Mesenchymal stem cell (in vitro differentiated cells and primary cell): ENCODE measurements at regions not wholly inside any gene's neighbourhood (a gene's known extent, or its start where the extent isn't known, plus 50 kb on each side); places are given as distances from the start of the nearest gene placed in this dataset.

Experiments
- DNase-seq: peaks from one replicate; pipeline ENCODE4 v3.0.0-alpha.2; 2013
- H2AFZ ChIP-seq: one replicate; pipeline ENCODE4 v1.6.1; 2013; ENCODE audit warnings: low read depth, mild to moderate bottlenecking, control low read depth, inconsistent platforms, low read length, moderate library complexity
- H2AK5ac ChIP-seq: 2 replicates; pipeline ENCODE4 v1.6.1; 2013; ENCODE audit warnings: low read length, moderate library complexity, mild to moderate bottlenecking, inconsistent platforms; ENCODE audit not compliant: severe bottlenecking
- H2BK120ac ChIP-seq: one replicate; pipeline ENCODE4 v1.6.1; 2013; ENCODE audit warnings: low read depth, mild to moderate bottlenecking, inconsistent platforms, low read length, moderate library complexity
- H2BK12ac ChIP-seq, 2 experiments: one replicate each; pipeline ENCODE4 v1.6.1; 2013; ENCODE audit warnings: inconsistent platforms in 2 of 2, low read length in 2 of 2, mild to moderate bottlenecking in 2 of 2, moderate library complexity in 2 of 2, control low read depth in 1 of 2
- H2BK15ac ChIP-seq: one replicate; pipeline ENCODE4 v1.6.1; 2013; ENCODE audit warnings: mild to moderate bottlenecking, low read depth, inconsistent platforms; ENCODE audit not compliant: poor library complexity, severe bottlenecking
- H2BK5ac ChIP-seq: 2 replicates; pipeline ENCODE4 v1.6.1; 2013; ENCODE audit warnings: low read depth, mild to moderate bottlenecking, low read length, control low read depth, inconsistent platforms; ENCODE audit not compliant: poor library complexity, severe bottlenecking
- H3K14ac ChIP-seq, 2 experiments: one replicate each; pipeline ENCODE4 v1.6.1; 2013; ENCODE audit warnings: inconsistent platforms in 2 of 2, low read length in 2 of 2, control low read depth in 1 of 2, mild to moderate bottlenecking in 1 of 2, moderate library complexity in 1 of 2
- H3K18ac ChIP-seq, 2 experiments: one replicate each; pipeline ENCODE4 v1.6.1; 2013; ENCODE audit warnings: inconsistent platforms in 2 of 2, low read length in 2 of 2, control low read depth in 1 of 2, low read depth in 1 of 2, mild to moderate bottlenecking in 1 of 2
- H3K23ac ChIP-seq, 2 experiments: one replicate each; pipeline ENCODE4 v1.6.1; 2013; ENCODE audit warnings: inconsistent platforms in 2 of 2, low read length in 2 of 2, mild to moderate bottlenecking in 2 of 2, moderate library complexity in 2 of 2, control low read depth in 1 of 2
- H3K27ac ChIP-seq: 2 replicates; pipeline ENCODE4 v1.5.1; 2013; ENCODE audit warnings: mild to moderate bottlenecking, moderate library complexity, low read length, control low read depth, inconsistent platforms; ENCODE audit not compliant: poor library complexity, severe bottlenecking
- H3K27me3 ChIP-seq, 2 experiments: 2 replicates each; pipeline versions ENCODE4 v1.6.1 to v1.7.0; 2013; ENCODE audit warnings: low read length in 2 of 2, mild to moderate bottlenecking in 2 of 2, moderate library complexity in 2 of 2, control low read depth in 1 of 2, inconsistent platforms in 1 of 2; ENCODE audit not compliant: control insufficient read depth in 1 of 2, insufficient read depth in 1 of 2
- H3K36me3 ChIP-seq, 2 experiments: 2 replicates each; pipeline versions ENCODE4 v1.6.1 to v1.7.0; 2013; ENCODE audit warnings: low read length in 2 of 2, control low read depth in 1 of 2, inconsistent platforms in 1 of 2, low read depth in 1 of 2, mild to moderate bottlenecking in 1 of 2; ENCODE audit not compliant: insufficient read depth in 2 of 2, control insufficient read depth in 1 of 2
- H3K4ac ChIP-seq, 2 experiments: one replicate each; pipeline ENCODE4 v1.6.1; 2013; ENCODE audit warnings: inconsistent platforms in 2 of 2, low read length in 2 of 2, mild to moderate bottlenecking in 2 of 2, moderate library complexity in 2 of 2, control low read depth in 1 of 2, low read depth in 1 of 2
- H3K4me1 ChIP-seq: 2 replicates; pipeline ENCODE4 v1.6.1; 2013; ENCODE audit warnings: low read depth, low read length, control low read depth; ENCODE audit not compliant: control insufficient read depth, insufficient read depth
- H3K4me2 ChIP-seq: 2 replicates; pipeline ENCODE4 v1.6.1; 2013; ENCODE audit warnings: low read length, mild to moderate bottlenecking, inconsistent platforms; ENCODE audit not compliant: poor library complexity, severe bottlenecking
- H3K4me3 ChIP-seq, 2 experiments: 2 replicates each; pipeline versions ENCODE4 v1.5.1 to v1.7.0; 2013; ENCODE audit warnings: low read length in 2 of 2, mild to moderate bottlenecking in 2 of 2, control low read depth in 1 of 2, low read depth in 1 of 2; ENCODE audit not compliant: insufficient read depth in 1 of 2
- H3K79me1 ChIP-seq: replicated peaks from 2 replicates; pipeline ENCODE4 v1.6.1; 2013; ENCODE audit warnings: mild to moderate bottlenecking, control low read depth, low read length, inconsistent platforms; ENCODE audit not compliant: poor library complexity, severe bottlenecking
- H3K9ac ChIP-seq: 2 replicates; pipeline ENCODE4 v1.7.0; 2013; ENCODE audit warnings: mild to moderate bottlenecking, low read length, moderate library complexity
- H3K9me3 ChIP-seq: 2 replicates; pipeline ENCODE4 v1.7.0; 2013; ENCODE audit warnings: mild to moderate bottlenecking, low read length; ENCODE audit not compliant: control insufficient read depth
- H4K8ac ChIP-seq: one replicate; pipeline ENCODE4 v1.6.1; 2013; ENCODE audit warnings: inconsistent platforms, mild to moderate bottlenecking, low read length, moderate library complexity
- H4K91ac ChIP-seq: one replicate; pipeline ENCODE4 v1.6.1; 2013; ENCODE audit warnings: mild to moderate bottlenecking, low read length, inconsistent platforms
- WGBS: methylation state at CpG from one replicate; pipeline ENCODE4 v1.1.7; 2013; ENCODE audit warnings: mixed read lengths; 5-methylcytosine and 5-hydroxymethylcytosine counted together

DNA sequence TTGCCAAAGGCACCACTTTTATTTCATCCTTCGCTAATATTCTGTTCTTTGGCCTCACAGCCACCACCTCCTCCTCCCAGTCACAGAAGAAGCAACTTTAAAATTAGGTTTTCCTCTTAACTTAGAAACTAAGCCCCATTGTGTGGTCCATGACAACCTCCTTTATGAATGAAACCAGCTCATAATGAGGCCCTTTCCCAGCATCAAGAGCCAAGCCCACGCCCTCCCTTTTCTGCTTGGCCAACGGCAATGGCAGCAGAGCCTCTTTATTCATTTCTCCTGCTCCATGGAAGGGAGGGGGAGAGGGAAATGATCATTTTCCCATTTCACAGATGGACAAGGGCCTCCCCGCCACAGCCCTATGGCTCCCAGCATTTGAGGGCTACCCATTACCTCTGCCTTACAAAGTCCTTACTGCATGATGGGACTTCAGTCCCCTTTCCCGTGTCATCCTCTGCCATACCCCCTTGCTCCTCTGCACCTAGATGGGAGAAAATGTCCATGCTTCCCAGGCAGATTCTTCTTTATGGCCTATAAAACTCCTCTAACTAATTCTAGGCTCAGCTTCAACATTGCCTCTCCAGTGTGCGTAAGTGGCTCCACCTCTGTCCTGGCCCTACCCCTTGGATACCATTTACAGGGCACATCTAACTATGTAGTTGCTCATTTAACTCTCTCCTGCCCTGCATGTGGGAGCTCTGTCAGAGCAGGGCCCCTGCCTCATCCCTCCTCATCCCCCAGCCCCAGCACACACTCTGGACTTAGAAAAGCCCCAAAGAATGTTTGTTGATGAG is 475.5 kb downstream of the RPS24 start:
- no peak overlapping the region for H2BK12ac ChIP-seq
- no peak for DNase-seq
- H3K18ac ChIP-seq: no peak overlapping the region
- H3K4me3 ChIP-seq: peak overlapping the region in 1 of 2 experiments; percentile 32
- no peak overlapping the region for H3K14ac ChIP-seq
- H3K4me2 ChIP-seq: no peak overlapping the region
- H3K27ac ChIP-seq: no peak overlapping the region
- H4K8ac ChIP-seq: no peak overlapping the region
- no peaks in the 10 kb centered on the region for H3K79me1 ChIP-seq
- no peak overlapping the region for H2BK15ac ChIP-seq
- 96% methylated on average over 4 of the region's 6 CpGs for WGBS
- peaks cover 8% of the 10 kb centered on the region for H3K9me3 ChIP-seq
- H2AFZ ChIP-seq: no peak overlapping the region
- H3K36me3 ChIP-seq: no peaks in the 10 kb centered on the region
- H3K4ac ChIP-seq: no peak overlapping the region
- H3K27me3 ChIP-seq: no peaks in the 10 kb centered on the region
- H3K4me1 ChIP-seq: peaks cover 4% of the 10 kb centered on the region
- H4K91ac ChIP-seq: no peak overlapping the region
- no peak overlapping the region for H2BK120ac ChIP-seq
- H2BK5ac ChIP-seq: no peak overlapping the region
- H2AK5ac ChIP-seq: no peak overlapping the region
- no peak overlapping the region for H3K23ac ChIP-seq
- no peak overlapping the region for H3K9ac ChIP-seq

DNA sequence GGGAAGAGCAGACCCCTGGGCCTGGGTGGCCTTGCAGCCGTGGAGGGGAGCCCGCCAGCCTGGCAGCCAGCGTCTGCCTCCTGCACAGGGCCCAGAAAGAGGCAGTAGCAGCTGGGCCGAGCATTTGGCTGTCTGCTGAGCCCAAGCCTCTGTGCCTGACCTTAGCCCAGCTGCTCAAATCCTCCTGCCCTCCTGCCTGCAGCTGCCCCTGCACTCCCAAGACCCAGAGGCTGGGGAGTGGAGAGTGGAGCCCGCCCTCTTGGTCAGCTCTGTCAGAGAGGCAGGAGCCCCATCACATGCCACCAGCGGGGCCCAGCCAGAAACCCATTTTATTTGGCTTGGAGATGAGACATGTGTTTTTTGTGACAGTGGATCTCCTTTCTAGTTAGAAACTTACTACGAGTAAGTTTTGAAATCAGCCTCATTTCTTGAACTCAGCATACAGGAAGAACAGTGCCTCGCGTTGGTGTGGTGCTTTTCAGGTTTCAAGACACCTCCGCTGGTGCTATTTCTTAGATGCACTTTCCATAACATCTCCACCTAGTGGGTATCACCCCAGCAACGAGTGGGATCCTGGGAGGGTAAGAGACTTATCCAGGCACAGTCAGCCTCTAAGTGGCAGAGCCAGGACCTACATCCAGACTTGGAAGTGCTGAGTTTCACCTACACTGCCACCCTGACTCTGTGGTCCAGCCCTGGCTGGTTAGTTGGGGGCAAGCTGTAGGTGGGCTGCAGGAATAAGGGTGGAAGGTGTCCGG is 477.1 kb downstream of the RPS24 start:
- 80% methylated on average over 12 of the region's 12 CpGs for WGBS
- Histone ChIP-seq H4K8ac (no peak overlapping the region), H2AFZ (no peak overlapping the region), H3K27me3 (no peaks in the 10 kb centered on the region), H3K4me1 (peaks cover 4% of the 10 kb centered on the region), H2BK12ac (peak overlapping the region in 1 of 2 experiments; percentile 31), H3K9ac (peak overlapping the region; percentile 45), H3K14ac (no peak overlapping the region), H3K36me3 (no peaks in the 10 kb centered on the region), H4K91ac (no peak overlapping the region), H3K9me3 (peaks cover 4% of the 10 kb centered on the region), H2BK120ac (no peak overlapping the region), H3K4me3 (no peak overlapping the region), H2BK15ac (no peak overlapping the region), H2BK5ac (no peak overlapping the region), H3K4me2 (no peak overlapping the region), H3K27ac (no peak overlapping the region), H3K79me1 (no peaks in the 10 kb centered on the region), H3K18ac (no peak overlapping the region), H3K23ac (no peak overlapping the region), H2AK5ac (no peak overlapping the region), H3K4ac (no peak overlapping the region)
- no peak for DNase-seq

DNA sequence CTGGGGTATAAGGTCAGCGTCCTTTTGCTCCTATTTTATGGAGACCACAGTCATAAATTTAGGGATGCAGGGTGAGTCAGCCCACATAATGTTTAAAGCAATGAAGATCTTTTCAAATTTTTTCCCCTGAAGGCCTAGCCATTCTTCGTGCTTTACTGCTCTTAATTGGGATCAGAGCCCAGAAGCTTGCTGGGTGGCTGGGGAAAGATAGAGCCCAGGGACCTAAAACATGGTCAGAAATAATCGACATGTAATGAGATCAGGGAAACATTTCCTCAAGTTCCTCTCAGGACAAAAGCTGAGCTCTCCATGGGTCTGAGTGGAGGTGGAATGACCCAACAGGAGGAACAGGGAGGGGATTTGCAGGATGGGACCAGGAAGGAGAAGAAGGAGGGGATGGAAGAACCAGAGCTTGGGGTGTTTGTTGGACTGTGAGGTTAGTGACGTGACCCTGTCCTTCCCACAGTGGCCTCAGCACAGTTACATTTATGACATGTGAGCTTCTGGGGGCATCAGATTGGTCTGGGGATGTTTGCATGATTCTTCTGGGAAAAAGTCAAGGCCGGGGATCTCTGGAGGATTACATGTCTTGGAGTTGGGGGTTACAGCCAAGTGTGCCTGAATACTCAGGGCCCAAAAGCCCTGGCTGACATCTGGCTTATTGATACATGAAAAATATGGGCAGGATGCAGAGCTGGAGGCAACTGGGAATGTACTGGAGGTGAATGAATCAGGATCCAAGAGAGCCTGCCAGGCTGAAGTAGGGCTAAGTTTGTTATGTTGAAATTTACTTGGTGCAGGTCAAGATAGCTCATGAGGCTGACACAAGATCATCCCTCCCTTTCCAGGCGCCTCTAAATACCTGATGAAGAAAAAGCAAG is 477.9 kb downstream of the RPS24 start:
- peaks cover 4% of the 10 kb centered on the region for H3K4me1 ChIP-seq
- H4K91ac ChIP-seq: no peak overlapping the region
- H2BK5ac ChIP-seq: no peak overlapping the region
- no peak overlapping the region for H2BK120ac ChIP-seq
- H2AFZ ChIP-seq: no peak overlapping the region
- H3K4me3 ChIP-seq: no peak overlapping the region
- no peak overlapping the region for H3K4ac ChIP-seq
- no peak overlapping the region for H2AK5ac ChIP-seq
- H3K14ac ChIP-seq: no peak overlapping the region
- H3K23ac ChIP-seq: no peak overlapping the region
- H3K27ac ChIP-seq: no peak overlapping the region
- no peak overlapping the region for H3K4me2 ChIP-seq
- 90% methylated on average over 6 of the region's 6 CpGs for WGBS
- H3K9me3 ChIP-seq: no peaks in the 10 kb centered on the region
- H2BK15ac ChIP-seq: no peak overlapping the region
- H2BK12ac ChIP-seq: no peak overlapping the region
- H3K18ac ChIP-seq: no peak overlapping the region
- peak overlapping the region; percentile 45 for H3K9ac ChIP-seq
- H3K27me3 ChIP-seq: no peaks in the 10 kb centered on the region
- DNase-seq: no peak
- H4K8ac ChIP-seq: no peak overlapping the region
- H3K36me3 ChIP-seq: no peaks in the 10 kb centered on the region
- H3K79me1 ChIP-seq: no peaks in the 10 kb centered on the region

DNA sequence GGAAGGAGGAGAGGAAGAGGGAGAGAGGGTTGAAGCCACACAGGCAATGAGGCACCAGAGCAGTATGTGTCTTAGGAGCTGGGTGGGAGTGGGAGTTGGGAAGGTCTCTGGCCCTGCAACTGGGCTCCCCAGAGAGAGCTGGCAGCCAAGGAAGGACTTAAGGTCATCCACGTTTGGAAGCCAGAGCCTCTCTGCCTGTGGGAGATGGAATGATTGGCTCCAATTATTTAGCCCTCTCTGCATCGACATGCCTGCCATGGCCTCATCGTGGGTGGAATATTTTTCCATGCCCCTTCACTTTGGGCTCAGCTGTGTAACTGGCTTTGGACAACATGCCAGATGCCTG is 478.5 kb downstream of the RPS24 start:
- no peak overlapping the region for H3K4me3 ChIP-seq
- no peak overlapping the region for H2BK15ac ChIP-seq
- H2BK5ac ChIP-seq: no peak overlapping the region
- peaks cover 4% of the 10 kb centered on the region for H3K4me1 ChIP-seq
- H2AFZ ChIP-seq: no peak overlapping the region
- H2AK5ac ChIP-seq: no peak overlapping the region
- H3K9ac ChIP-seq: peak overlapping the region; percentile 27
- no peaks in the 10 kb centered on the region for H3K27me3 ChIP-seq
- no peaks in the 10 kb centered on the region for H3K36me3 ChIP-seq
- H3K23ac ChIP-seq: no peak overlapping the region
- H2BK12ac ChIP-seq: no peak overlapping the region
- H3K4me2 ChIP-seq: no peak overlapping the region
- H3K79me1 ChIP-seq: no peaks in the 10 kb centered on the region
- H3K9me3 ChIP-seq: no peaks in the 10 kb centered on the region
- H3K18ac ChIP-seq: no peak overlapping the region
- H4K91ac ChIP-seq: no peak overlapping the region
- 90% methylated on average over 3 of the region's 3 CpGs for WGBS
- no peak overlapping the region for H3K4ac ChIP-seq
- no peak overlapping the region for H3K27ac ChIP-seq
- no peak overlapping the region for H3K14ac ChIP-seq
- H2BK120ac ChIP-seq: no peak overlapping the region
- H4K8ac ChIP-seq: no peak overlapping the region
- DNase-seq: no peak
